ENCODE measurements at regions not wholly inside any gene's neighbourhood (a gene's known extent, or its start where the extent isn't known, plus 50 kb on each side); places are given as distances from the start of the nearest gene placed in this dataset.
"Not testable (repeated sequence)": the region's sequence is repeated elsewhere in the genome, so short reads cannot be mapped to it uniquely, and the experiment has no call there.

DNA sequence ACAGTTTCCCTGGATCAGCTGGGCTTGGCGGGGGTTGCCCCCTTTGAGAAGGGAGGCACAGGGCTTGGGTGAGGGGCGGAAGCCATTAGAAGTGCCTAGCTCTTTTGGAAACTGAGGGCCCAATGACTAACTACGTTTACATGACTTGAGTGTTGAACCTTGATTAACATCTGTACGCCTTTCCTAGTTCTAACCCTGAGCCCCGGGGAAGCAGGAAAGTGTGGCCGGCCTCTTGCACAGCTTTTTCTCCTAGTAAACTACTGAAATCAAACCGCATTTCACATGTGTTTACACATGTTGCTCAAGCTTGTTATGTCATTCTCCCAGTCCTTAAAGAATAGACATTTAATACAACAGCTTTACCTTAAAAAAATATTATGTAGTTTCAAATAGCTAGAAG, 1356.4 kb upstream of the TMEM132C start:
- ATAC-seq, result no peak

DNA sequence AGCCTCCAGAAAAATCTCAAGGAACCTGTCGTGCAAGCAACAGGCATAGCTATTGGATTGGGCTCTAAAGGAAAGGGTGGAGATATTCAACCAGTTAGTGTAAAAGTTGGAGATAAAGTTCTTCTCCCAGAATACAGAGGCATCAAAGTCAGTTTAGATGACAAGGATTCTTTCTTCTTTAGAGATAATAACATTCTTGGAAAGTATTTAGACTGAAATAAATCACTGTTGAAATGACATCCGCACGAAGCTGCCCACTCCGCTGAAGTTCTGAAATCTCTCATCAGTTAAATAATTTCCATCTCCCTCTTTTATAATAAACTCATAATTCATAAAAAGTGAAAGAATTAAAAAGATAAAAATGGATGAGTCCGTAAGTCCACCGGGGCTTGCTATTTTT, 1354.9 kb upstream of the TMEM132C start:
- Mint-ChIP-seq H3K36me3 (ENCODE audit: low read depth) (no peaks in the 10 kb centered on the region), H3K9me3 (no peaks in the 10 kb centered on the region), H3K27me3 (peaks cover 2% of the 10 kb centered on the region), H3K4me1 (no peaks in the 10 kb centered on the region), H3K27ac (no peak overlapping the region), H3K4me3 (no peak overlapping the region)
- no peak for ATAC-seq
- no peak for DNase-seq

More for the DNA sequence above, 1356.4 kb upstream of the TMEM132C start:
- H3K36me3 Mint-ChIP-seq (ENCODE audit: low read depth), result no peaks in the 10 kb centered on the region
- peaks cover 5% of the 10 kb centered on the region for H3K9me3 Mint-ChIP-seq
- no peak for DNase-seq
- H3K4me1 Mint-ChIP-seq, result no peaks in the 10 kb centered on the region
- H3K4me3 Mint-ChIP-seq, result no peak overlapping the region
- peaks cover 6% of the 10 kb centered on the region for H3K27me3 Mint-ChIP-seq
- H3K27ac Mint-ChIP-seq, result no peak overlapping the region

DNA sequence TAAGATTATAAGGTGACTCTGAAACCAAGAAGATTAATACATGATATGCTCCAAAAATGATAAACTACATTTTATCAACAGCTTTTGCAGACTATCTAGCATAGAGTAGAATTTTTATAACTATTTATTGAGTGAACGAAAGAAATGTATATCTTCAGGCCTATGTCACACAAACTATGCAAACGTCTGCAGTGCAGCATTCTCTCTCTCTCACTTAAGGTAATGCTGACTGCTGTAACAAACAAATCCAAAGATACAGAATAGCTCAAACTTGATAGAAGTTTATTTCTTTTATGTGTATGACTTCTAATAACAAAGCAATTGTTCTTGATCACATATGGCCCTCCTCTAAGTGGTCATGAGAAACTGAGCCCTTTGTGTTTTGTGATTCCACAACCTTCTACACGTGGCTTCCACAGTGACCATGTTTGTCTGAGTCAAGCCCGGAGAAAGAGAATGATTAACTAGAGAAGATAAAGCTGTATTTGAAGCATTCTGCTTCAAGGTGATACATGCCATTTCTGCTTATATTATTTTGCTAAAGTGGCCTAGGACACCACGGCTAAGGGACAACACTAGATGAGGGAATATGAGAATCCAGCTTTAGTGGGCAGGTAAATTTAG, 1352.7 kb upstream of the TMEM132C start:
- no peak overlapping the region for H3K4me3 Mint-ChIP-seq
- no peak for DNase-seq
- ATAC-seq, result no peak

DNA sequence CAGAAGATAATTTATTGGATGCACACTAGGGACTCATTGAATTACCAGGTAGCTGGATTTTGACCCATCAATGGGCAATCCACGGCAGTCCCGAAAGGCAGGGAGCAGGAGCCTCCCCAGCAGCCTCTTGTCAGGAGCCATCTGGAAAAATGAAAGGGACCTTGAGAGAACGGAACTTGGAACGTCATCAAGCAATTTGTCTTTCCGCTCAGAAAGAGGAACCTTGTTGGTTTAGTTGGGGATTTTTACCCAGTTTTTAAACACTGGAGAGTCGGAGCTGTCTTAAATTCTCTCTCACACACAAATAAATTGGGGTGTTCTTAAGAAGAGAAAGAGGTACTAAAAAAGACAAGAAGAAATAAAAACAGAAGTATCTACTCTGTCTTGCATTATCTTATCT, 1351.7 kb upstream of the TMEM132C start:
- H3K9me3 Mint-ChIP-seq, result peaks cover 4% of the 10 kb centered on the region
- ATAC-seq, result no peak
- H3K36me3 Mint-ChIP-seq (ENCODE audit: low read depth), result no peaks in the 10 kb centered on the region
- no peaks in the 10 kb centered on the region for H3K27me3 Mint-ChIP-seq
- H3K4me3 Mint-ChIP-seq, result no peak overlapping the region
- DNase-seq, result no peak
- H3K27ac Mint-ChIP-seq, result no peak overlapping the region
- no peaks in the 10 kb centered on the region for H3K4me1 Mint-ChIP-seq

More for the DNA sequence above, 1352.7 kb upstream of the TMEM132C start:
- Mint-ChIP-seq H3K27ac (no peak overlapping the region), H3K4me1 (no peaks in the 10 kb centered on the region), H3K36me3 (ENCODE audit: low read depth) (no peaks in the 10 kb centered on the region), H3K27me3 (no peaks in the 10 kb centered on the region), H3K9me3 (peaks cover 4% of the 10 kb centered on the region)

DNA sequence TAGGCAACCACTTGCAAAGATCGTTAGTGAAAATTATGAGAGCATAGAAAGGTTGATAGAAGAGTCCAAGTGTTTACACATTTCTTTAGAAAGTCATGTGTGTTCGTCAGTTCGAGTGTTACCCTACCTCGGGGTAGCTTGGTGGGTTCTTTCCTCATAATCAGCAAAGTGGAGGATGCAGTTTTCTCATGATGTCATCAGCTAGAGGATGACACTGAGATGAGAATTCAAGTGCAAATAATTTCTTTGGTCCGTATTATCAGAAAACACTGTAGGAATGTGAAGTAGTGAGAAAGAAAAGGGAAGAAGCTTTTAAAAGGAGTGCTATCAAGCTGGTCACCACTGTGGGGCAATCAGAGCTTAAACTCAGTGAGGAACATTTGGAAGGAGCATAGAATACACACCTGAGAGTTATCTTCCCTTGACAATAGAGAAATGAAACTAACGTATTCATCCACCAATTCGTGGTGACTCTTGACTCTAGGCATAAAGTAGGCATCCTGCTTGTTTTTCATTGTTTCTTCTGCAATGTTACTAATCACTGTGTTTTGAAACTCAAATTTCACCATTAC, 1340.9 kb upstream of the TMEM132C start:
- ATAC-seq (no peak), DNase-seq (no peak)
- Mint-ChIP-seq H3K4me3 (no peak overlapping the region), H3K4me1 (no peaks in the 10 kb centered on the region), H3K9me3 (no peaks in the 10 kb centered on the region), H3K27ac (no peak overlapping the region), H3K27me3 (no peaks in the 10 kb centered on the region), H3K36me3 (ENCODE audit: low read depth) (no peaks in the 10 kb centered on the region)

DNA sequence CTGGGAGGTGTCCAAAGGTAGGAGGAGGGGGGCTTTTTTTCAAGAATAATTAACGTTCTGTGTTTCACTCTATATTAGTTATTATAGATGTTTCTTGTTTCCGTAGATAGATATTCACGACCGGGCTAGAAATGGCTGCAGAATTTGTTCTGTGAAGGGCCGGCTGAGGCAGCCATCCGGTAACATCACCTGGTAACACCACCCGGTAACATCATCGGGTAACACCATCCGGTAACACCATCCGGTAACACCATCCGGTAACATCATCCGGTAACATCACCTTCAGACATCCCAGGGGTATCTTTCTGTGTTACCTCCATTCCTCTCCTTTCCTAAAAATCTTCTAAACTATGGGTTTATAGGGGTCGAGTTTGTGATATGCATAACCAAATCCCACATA, 1336.7 kb upstream of the TMEM132C start:
- H3K4me1 Mint-ChIP-seq, result no peaks in the 10 kb centered on the region
- no peak overlapping the region for H3K27ac Mint-ChIP-seq
- H3K36me3 Mint-ChIP-seq (ENCODE audit: low read depth), result no peaks in the 10 kb centered on the region
- DNase-seq (no peak), ATAC-seq (no peak)
- no peak overlapping the region for H3K4me3 Mint-ChIP-seq
- no peaks in the 10 kb centered on the region for H3K9me3 Mint-ChIP-seq
- H3K27me3 Mint-ChIP-seq, result peaks cover 3% of the 10 kb centered on the region

DNA sequence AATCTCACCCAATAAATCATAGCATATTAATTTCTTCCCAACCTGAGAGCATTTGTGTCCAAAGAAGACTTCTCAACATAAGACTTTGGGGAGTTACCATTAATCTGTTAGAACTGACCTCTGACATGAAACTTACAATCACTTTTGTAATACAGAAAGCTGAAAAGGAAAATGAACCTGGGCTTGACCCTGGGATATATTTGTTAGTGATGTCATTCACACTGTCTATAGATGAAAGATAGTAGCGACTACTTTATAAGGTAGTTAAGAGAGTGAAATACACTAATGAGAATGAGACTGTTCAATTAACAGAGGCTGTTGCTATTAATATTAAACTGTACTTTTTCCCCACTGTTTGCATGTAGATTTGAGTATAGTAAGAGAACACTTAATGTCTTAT, 1334.8 kb upstream of the TMEM132C start:
- Mint-ChIP-seq H3K4me1 (no peaks in the 10 kb centered on the region), H3K9me3 (no peaks in the 10 kb centered on the region), H3K36me3 (ENCODE audit: low read depth) (no peaks in the 10 kb centered on the region), H3K27me3 (peaks cover 7% of the 10 kb centered on the region), H3K4me3 (no peak overlapping the region), H3K27ac (no peak overlapping the region)
- ATAC-seq (no peak), DNase-seq (no peak)

DNA sequence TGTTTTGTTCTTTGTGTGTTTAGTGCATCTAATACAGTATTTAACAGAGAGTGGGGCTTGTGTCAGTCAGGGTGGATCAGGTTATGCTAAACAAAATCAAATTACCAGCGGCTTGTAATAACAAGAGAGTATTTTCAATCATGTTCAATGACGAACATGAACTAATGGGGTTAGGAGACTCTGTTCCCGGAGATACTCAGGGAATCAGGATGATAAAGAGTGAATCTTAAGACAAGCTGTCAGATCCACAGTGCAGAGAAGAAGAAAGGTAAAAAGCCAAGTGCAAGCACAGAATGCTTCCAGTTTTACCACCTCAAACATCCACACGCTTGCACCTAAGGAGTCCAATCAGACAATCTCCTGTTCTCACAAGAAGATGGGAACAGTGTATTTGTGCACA, 1331.5 kb upstream of the TMEM132C start:
- no peak overlapping the region for H3K4me3 Mint-ChIP-seq

DNA sequence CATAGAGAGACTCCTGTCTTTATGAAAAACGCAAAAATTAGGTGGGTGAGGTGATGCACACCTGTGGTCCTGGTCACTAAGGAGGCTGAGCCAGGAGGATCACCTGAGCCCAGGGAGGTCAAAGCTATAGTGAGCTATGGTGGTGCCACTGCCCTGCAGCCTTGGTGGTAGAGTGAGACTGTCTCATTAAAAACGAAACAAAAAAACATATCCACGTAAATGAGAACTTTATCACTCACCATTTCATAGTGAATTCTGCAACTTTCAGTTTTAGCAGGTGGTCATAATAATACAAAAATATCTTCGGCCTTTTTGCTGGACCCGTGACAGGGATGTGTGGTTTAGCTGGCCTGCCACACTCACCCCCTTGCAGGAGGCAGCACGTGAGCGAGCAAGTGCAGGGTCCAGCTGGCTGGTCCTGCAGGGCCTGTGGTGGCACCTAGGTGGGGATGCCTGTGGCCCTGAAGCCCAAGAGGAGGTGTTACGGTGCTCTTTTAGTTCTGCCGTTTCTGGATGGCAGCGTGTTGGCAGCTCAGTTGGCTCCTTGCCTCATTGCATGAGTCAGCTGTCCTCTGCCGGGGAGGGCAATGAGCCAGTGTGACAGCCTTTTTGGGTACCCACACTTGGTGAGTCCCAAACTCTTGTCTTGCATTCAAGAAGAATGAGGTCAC, 1330.7 kb upstream of the TMEM132C start:
- Mint-ChIP-seq H3K27ac (no peak overlapping the region), H3K36me3 (ENCODE audit: low read depth) (no peaks in the 10 kb centered on the region), H3K4me3 (no peak overlapping the region), H3K27me3 (peaks cover 7% of the 10 kb centered on the region), H3K9me3 (peaks cover 6% of the 10 kb centered on the region), H3K4me1 (no peaks in the 10 kb centered on the region)
- ATAC-seq (no peak), DNase-seq (no peak)

More for the DNA sequence above, 1331.5 kb upstream of the TMEM132C start:
- H3K9me3 Mint-ChIP-seq, result no peaks in the 10 kb centered on the region
- H3K36me3 Mint-ChIP-seq (ENCODE audit: low read depth), result no peaks in the 10 kb centered on the region
- H3K4me1 Mint-ChIP-seq, result no peaks in the 10 kb centered on the region
- no peak for ATAC-seq
- H3K27me3 Mint-ChIP-seq, result peaks cover 7% of the 10 kb centered on the region
- H3K27ac Mint-ChIP-seq, result no peak overlapping the region
- DNase-seq, result no peak

DNA sequence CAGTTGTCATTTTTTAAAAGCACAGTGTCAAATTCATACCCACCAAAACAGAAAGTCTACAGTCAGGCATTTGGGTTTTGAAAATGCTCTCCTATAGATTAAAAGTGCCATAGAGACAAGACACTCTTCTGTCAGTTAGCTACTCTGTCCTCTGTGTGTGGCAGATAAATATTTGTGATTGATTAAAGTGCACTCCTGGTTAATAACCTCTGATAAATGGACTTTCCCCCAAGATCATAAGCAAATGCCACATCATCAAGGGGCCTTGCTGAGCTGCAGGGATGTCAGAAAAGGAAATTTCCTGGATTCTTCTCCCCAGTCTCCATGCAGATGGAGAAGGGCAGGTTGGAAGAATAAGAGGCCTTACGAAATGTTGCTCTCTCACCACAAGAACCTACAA, 1329.5 kb upstream of the TMEM132C start:
- Mint-ChIP-seq H3K4me3 (no peak overlapping the region), H3K27me3 (peaks cover 7% of the 10 kb centered on the region), H3K9me3 (peaks cover 11% of the 10 kb centered on the region), H3K4me1 (no peaks in the 10 kb centered on the region), H3K27ac (no peak overlapping the region), H3K36me3 (ENCODE audit: low read depth) (no peaks in the 10 kb centered on the region)
- no peak for ATAC-seq
- no peak for DNase-seq

DNA sequence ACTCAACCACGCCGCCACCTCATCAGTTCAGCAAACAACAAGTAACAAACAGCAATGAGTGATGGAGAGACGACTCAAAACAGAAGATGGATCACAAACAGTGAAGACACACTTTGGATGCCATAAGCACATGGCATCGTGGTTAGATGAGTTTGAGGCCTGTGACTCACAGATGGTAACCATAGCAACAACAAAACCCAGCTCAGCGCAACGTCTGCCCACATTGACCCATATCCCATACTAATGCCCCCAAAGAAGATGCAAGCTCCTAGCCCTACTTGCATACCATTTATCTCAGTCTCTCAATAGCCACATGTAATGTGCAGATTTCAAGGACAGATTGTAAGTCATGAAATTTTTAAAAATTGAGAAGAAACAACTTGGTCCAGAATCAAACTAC, 1322.3 kb upstream of the TMEM132C start:
- Mint-ChIP-seq H3K9me3 (peaks cover 18% of the 10 kb centered on the region), H3K27ac (no peak overlapping the region), H3K4me3 (no peak overlapping the region), H3K36me3 (ENCODE audit: low read depth) (no peaks in the 10 kb centered on the region), H3K27me3 (no peaks in the 10 kb centered on the region), H3K4me1 (no peaks in the 10 kb centered on the region)
- DNase-seq (no peak), ATAC-seq (no peak)

DNA sequence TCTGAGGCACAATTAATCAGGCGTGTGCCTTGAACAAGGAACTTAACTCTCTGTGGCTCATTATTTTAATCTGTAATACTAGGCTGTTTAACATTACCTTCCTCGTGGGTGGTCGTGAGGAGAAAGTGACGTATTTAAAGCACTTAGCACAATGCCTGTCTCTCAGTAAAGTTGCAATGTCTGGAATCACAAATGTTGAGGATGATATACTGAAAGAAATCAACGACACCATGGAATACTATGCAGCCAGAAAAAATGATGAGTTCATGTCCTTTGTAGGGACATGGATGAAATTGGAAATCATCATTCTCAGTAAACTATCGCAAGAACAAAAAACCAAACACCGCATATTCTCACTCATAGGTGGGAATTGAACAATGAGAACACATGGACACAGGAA, 1320.0 kb upstream of the TMEM132C start:
- H3K9me3 Mint-ChIP-seq; H3K36me3 Mint-ChIP-seq (ENCODE audit: low read depth); H3K27ac Mint-ChIP-seq; DNase-seq; H3K4me1 Mint-ChIP-seq; ATAC-seq; H3K4me3 Mint-ChIP-seq; H3K27me3 Mint-ChIP-seq: not testable (repeated sequence)

DNA sequence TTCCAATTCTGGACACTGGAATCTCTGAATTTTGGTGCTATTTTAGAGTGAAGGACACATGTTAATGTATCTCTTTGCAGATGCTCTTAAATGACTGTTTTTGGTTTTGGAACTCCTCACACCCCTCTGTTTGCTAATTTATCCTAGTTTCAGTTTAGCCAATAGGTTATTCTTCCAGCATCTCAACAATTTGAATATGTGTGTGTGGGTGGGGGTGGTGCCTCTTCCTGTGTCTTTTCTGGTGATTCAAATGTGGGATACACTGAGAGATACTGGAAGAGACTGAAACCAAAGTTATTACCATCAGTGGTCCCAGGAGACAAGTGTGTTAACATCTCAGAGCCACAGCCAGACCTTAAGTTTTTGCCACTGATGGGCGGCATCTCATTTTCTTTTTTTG, 1317.4 kb upstream of the TMEM132C start:
- no peaks in the 10 kb centered on the region for H3K36me3 Mint-ChIP-seq (ENCODE audit: low read depth)

DNA sequence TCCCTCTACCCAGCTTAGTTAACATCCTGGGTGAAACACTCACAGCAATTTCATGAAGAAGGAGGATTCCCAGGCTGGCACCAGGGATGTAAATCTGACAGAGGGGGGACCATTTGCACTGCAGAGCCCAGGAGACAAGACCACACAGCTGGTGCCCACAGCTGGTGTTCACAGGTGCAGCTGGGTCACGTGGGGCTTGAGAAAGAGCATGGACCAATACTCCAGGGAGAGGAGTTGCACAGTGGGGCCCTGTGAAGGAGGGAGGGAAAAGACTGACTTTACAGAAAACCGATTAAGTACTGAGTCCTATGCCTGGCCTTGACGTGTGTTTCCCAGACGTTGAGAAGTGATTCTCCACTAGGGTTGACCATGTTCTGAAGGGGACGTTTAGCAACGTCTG, 1316.7 kb upstream of the TMEM132C start:
- peaks cover 4% of the 10 kb centered on the region for H3K9me3 Mint-ChIP-seq
- no peak for ATAC-seq

More for the DNA sequence above, 1317.4 kb upstream of the TMEM132C start:
- Mint-ChIP-seq H3K27ac (no peak overlapping the region), H3K9me3 (peaks cover 7% of the 10 kb centered on the region), H3K4me1 (no peaks in the 10 kb centered on the region), H3K4me3 (no peak overlapping the region), H3K27me3 (no peaks in the 10 kb centered on the region)
- ATAC-seq (no peak), DNase-seq (no peak)

More for the DNA sequence above, 1316.7 kb upstream of the TMEM132C start:
- H3K27ac Mint-ChIP-seq, result no peak overlapping the region
- no peak overlapping the region for H3K4me3 Mint-ChIP-seq
- DNase-seq, result no peak
- no peaks in the 10 kb centered on the region for H3K4me1 Mint-ChIP-seq
- no peaks in the 10 kb centered on the region for H3K27me3 Mint-ChIP-seq
- no peaks in the 10 kb centered on the region for H3K36me3 Mint-ChIP-seq (ENCODE audit: low read depth)
